Activated naive CD8-positive, alpha-beta T cell treated with anti-CD3 and anti-CD28 coated beads, Interleukin-2, amount 10 ng/mL, durations not matched to agents 7 days and 5 days (primary cell): ENCODE measurements at regions not wholly inside any gene's neighbourhood (a gene's known extent, or its start where the extent isn't known, plus 50 kb on each side); places are given as distances from the start of the nearest gene placed in this dataset.

ENCODE experiments used
- ATAC-seq: fragments of 150-1000 bp; cut with Tn5 transposase; one replicate; pipeline ENCODE4 v1.10.0; 2021; ENCODE audit warnings: low read depth, moderate library complexity
- POLR2A ChIA-PET: fragments of 350-600 bp; sonication (Branson Sonifier 250); formaldehyde crosslinking; loops from one replicate; lab custom pipeline; 2021; ENCODE audit warnings: antibody characterized with exemption; lab: Charles Lee
- DNase-seq: peaks from one replicate; pipeline ENCODE4 v3.0.0; 2021
- H3K27ac Mint-ChIP-seq: one replicate; pipeline ENCODE4 v1.8.0; 2022; ENCODE audit warnings: mild to moderate bottlenecking, mixed read lengths
- H3K27me3 Mint-ChIP-seq: one replicate; pipeline ENCODE4 v1.8.0; 2022; ENCODE audit warnings: mild to moderate bottlenecking, moderate library complexity, mixed read lengths
- H3K36me3 Mint-ChIP-seq: one replicate; pipeline ENCODE4 v1.8.0; 2021; ENCODE audit warnings: mild to moderate bottlenecking, mixed read lengths
- H3K4me1 Mint-ChIP-seq: one replicate; pipeline ENCODE4 v1.8.0; 2021; ENCODE audit warnings: mixed read lengths
- H3K4me3 Mint-ChIP-seq: one replicate; pipeline ENCODE4 v1.8.0; 2022; ENCODE audit warnings: mild to moderate bottlenecking, moderate library complexity, mixed read lengths
- H3K9me3 Mint-ChIP-seq: one replicate; pipeline ENCODE4 v1.8.0; 2021; ENCODE audit warnings: mixed read lengths

- H3K9me3 Mint-ChIP-seq, result peaks cover 17% of the 10 kb centered on the region
- POLR2A ChIA-PET, result no interaction called here
- no peaks in the 10 kb centered on the region for H3K27me3 Mint-ChIP-seq
- H3K27ac Mint-ChIP-seq, result peak overlapping the region; percentile 66
- H3K4me1 Mint-ChIP-seq, result peaks cover 36% of the 10 kb centered on the region
- no peak for DNase-seq
- H3K4me3 Mint-ChIP-seq, result no peak overlapping the region
- H3K36me3 Mint-ChIP-seq, result peaks cover 53% of the 10 kb centered on the region
- no peak for ATAC-seq
Observed at GRCh38 chr2:7444626-7445025, 527.4 kb downstream of the RNF144A start.

- peaks cover 30% of the 10 kb centered on the region for H3K36me3 Mint-ChIP-seq
Observed at GRCh38 chr2:7448578-7449264, 531.5 kb downstream of the RNF144A start.

GRCh38 chr2:7449298-7449697 lies 532.1 kb downstream of the RNF144A start:
- POLR2A ChIA-PET, result interaction anchor here (1.2 to 3.7 kb wide), 2 partner anchors 12 to 18 kb away, joined by 5 to 22 read pairs; no protein-coding TSS in a partner anchor
- peak overlapping the region; percentile 17 for H3K4me3 Mint-ChIP-seq
- no peak for ATAC-seq

More at GRCh38 chr2:7448578-7449264, 531.5 kb downstream of the RNF144A start:
- Mint-ChIP-seq H3K9me3 (peaks cover 5% of the 10 kb centered on the region), H3K4me3 (no peak overlapping the region), H3K27ac (peak overlapping the region; percentile 88), H3K27me3 (no peaks in the 10 kb centered on the region), H3K4me1 (peaks cover 61% of the 10 kb centered on the region)
- no peak for ATAC-seq
- POLR2A ChIA-PET, result interaction anchor here (0.5 to 1.2 kb wide), 2 partner anchors 11 to 224 kb away, joined by 3 to 5 read pairs; no protein-coding TSS in a partner anchor
- no peak for DNase-seq

DNA sequence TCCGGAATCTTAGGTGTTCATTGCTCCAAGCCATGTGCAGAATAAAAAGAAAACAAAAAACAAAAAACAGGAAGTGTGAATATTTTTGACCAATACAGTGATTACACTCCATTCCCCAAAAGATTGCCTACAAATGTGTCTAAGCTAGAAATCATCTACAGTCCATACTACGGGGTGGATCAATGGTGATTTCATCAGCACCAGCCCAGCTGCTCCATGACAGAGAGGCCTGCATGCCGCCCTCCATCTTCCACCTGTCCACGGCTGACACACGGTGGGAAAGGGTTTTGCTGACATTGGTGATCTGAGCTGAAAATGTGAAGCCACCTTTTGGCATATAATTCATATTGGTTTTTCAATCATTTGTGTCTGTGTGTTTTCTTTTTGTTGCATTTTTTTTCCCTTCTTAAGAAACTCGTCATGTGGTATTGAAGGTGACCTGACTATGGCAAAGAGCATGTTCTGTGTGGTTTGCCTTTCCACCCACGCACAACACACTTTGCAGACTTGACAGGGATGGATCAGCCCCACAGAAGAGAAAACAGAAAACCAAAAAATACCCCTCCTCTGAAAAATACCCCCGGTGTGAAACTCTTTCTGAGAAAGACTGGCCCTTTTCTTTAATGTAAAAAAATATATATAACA lies 533.1 kb downstream of the RNF144A start:
- POLR2A ChIA-PET, result interaction anchor here (0.8 to 3.7 kb wide), 10 partner anchors 8 to 1231 kb away, joined by 3 to 25 read pairs (median 8); partner anchors contain the start of gene ID2

More at GRCh38 chr2:7449298-7449697, 532.1 kb downstream of the RNF144A start:
- DNase-seq, result no peak
- no peaks in the 10 kb centered on the region for H3K27me3 Mint-ChIP-seq
- peaks cover 65% of the 10 kb centered on the region for H3K4me1 Mint-ChIP-seq
- peaks cover 29% of the 10 kb centered on the region for H3K36me3 Mint-ChIP-seq
- peaks cover 5% of the 10 kb centered on the region for H3K9me3 Mint-ChIP-seq
- H3K27ac Mint-ChIP-seq, result peak overlapping the region; percentile 88

GRCh38 chr2:7450833-7451190 lies 533.6 kb downstream of the RNF144A start:
- Mint-ChIP-seq H3K4me3 (peak overlapping the region; percentile 73), H3K9me3 (no peaks in the 10 kb centered on the region), H3K27ac (peak overlapping the region; percentile 92), H3K27me3 (no peaks in the 10 kb centered on the region), H3K36me3 (peaks cover 20% of the 10 kb centered on the region), H3K4me1 (peaks cover 66% of the 10 kb centered on the region)
- POLR2A ChIA-PET, result interaction anchor here (0.8 to 3.7 kb wide), 10 partner anchors 8 to 1230 kb away, joined by 3 to 25 read pairs (median 8); partner anchors contain the start of gene ID2
- peak; percentile 26 for ATAC-seq
- no peak for DNase-seq

More for the DNA sequence above, 533.1 kb downstream of the RNF144A start:
- Mint-ChIP-seq H3K27me3 (no peaks in the 10 kb centered on the region), H3K36me3 (peaks cover 25% of the 10 kb centered on the region), H3K4me1 (peaks cover 70% of the 10 kb centered on the region), H3K4me3 (peak overlapping the region; percentile 73), H3K9me3 (peaks cover 3% of the 10 kb centered on the region), H3K27ac (peak overlapping the region; percentile 92)
- ATAC-seq (peak; percentile 45), DNase-seq (no peak)

- POLR2A ChIA-PET, result interaction anchor here (0.8 to 3.7 kb wide), 15 partner anchors 9 to 1229 kb away, joined by 3 to 25 read pairs (median 5); partner anchors contain the start of gene ID2
Observed at GRCh38 chr2:7452110-7452876, 535.1 kb downstream of the RNF144A start.

DNA sequence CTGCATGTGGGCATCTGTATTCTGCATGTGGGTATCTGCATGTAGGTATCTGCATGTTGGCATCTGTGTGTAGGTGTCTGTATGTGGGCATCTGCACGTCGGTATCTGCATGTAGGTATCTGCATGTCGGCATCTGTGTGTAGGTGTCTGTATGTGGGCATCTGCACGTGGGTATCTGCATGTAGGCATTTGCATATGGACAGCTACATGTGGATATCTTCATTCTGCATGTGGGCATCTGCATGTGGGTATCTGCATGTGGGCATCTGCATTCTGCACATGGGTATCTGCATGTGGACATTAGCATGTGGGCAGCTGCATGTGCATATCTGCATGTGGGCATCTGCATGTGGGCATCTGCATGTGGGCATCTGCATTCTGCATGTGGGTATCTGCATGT lies 537.4 kb downstream of the RNF144A start:
- H3K27me3 Mint-ChIP-seq, result no peaks in the 10 kb centered on the region
- no peak for DNase-seq
- ATAC-seq, result no peak
- POLR2A ChIA-PET, result interaction anchor here (0.7 kb wide), 1 partner anchor 182 kb away, joined by 3 read pairs; no protein-coding TSS in a partner anchor
- H3K36me3 Mint-ChIP-seq, result peaks cover 22% of the 10 kb centered on the region
- H3K27ac Mint-ChIP-seq, result peak overlapping the region; percentile 55
- H3K4me1 Mint-ChIP-seq, result peaks cover 52% of the 10 kb centered on the region
- no peak overlapping the region for H3K4me3 Mint-ChIP-seq
- peaks cover 5% of the 10 kb centered on the region for H3K9me3 Mint-ChIP-seq

More at GRCh38 chr2:7452110-7452876, 535.1 kb downstream of the RNF144A start:
- Mint-ChIP-seq H3K27me3 (no peaks in the 10 kb centered on the region), H3K4me1 (peaks cover 65% of the 10 kb centered on the region), H3K36me3 (peaks cover 18% of the 10 kb centered on the region), H3K4me3 (peak overlapping the region; percentile 73), H3K9me3 (no peaks in the 10 kb centered on the region), H3K27ac (peak overlapping the region; percentile 92)
- no peak for DNase-seq
- peak; percentile 64 for ATAC-seq

DNA sequence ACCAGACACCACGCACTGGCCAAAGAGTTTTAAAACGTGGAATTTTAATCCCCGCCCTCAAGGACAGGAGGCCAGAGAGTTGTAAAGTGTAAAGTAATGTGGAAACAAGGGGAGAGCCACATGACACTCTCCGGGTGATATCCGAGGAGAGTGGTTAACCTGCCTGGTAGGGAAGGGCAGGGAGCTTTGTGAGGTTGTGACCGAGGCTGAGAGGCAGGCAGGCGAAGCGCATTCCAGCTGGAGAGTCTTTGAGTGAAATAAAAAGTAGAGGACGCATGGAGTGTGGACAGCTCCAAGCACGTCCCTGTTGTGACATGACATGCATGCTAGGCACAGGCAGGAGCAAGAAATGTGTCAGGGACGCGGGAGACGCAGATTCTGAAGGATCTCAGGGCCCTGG lies 539.5 kb downstream of the RNF144A start:
- DNase-seq (no peak), ATAC-seq (no peak)
- Mint-ChIP-seq H3K9me3 (peaks cover 8% of the 10 kb centered on the region), H3K27me3 (no peaks in the 10 kb centered on the region), H3K4me3 (no peak overlapping the region), H3K36me3 (peaks cover 33% of the 10 kb centered on the region), H3K27ac (no peak overlapping the region), H3K4me1 (peaks cover 37% of the 10 kb centered on the region)
- POLR2A ChIA-PET, result no interaction called here

- no peak overlapping the region for H3K27ac Mint-ChIP-seq
Observed at GRCh38 chr2:7458066-7458465, 540.9 kb downstream of the RNF144A start.

GRCh38 chr2:7467782-7468447 lies 550.7 kb downstream of the RNF144A start:
- peaks cover 35% of the 10 kb centered on the region for H3K36me3 Mint-ChIP-seq
- H3K27ac Mint-ChIP-seq, result peak overlapping the region; percentile 87
- POLR2A ChIA-PET, result interaction anchor here (0.6 to 2.0 kb wide), 7 partner anchors 15 to 557 kb away, joined by 3 to 10 read pairs (median 4); no protein-coding TSS in a partner anchor
- ATAC-seq (peak; percentile 97), DNase-seq (no peak)
- no peaks in the 10 kb centered on the region for H3K27me3 Mint-ChIP-seq
- peaks cover 38% of the 10 kb centered on the region for H3K4me1 Mint-ChIP-seq
- H3K9me3 Mint-ChIP-seq, result peaks cover 13% of the 10 kb centered on the region
- H3K4me3 Mint-ChIP-seq, result peak overlapping the region; percentile 25

More at GRCh38 chr2:7458066-7458465, 540.9 kb downstream of the RNF144A start:
- POLR2A ChIA-PET, result no interaction called here
- H3K36me3 Mint-ChIP-seq, result peaks cover 38% of the 10 kb centered on the region
- ATAC-seq, result no peak
- no peak overlapping the region for H3K4me3 Mint-ChIP-seq
- H3K27me3 Mint-ChIP-seq, result no peaks in the 10 kb centered on the region
- peaks cover 11% of the 10 kb centered on the region for H3K9me3 Mint-ChIP-seq
- no peak for DNase-seq
- H3K4me1 Mint-ChIP-seq, result peaks cover 24% of the 10 kb centered on the region

- ATAC-seq, result peak; percentile 28
Observed at GRCh38 chr2:7468448-7468828, 551.2 kb downstream of the RNF144A start.

GRCh38 chr2:7468955-7469354 lies 551.7 kb downstream of the RNF144A start:
- ATAC-seq (no peak), DNase-seq (no peak)
- H3K27me3 Mint-ChIP-seq, result no peaks in the 10 kb centered on the region
- peaks cover 10% of the 10 kb centered on the region for H3K9me3 Mint-ChIP-seq
- H3K36me3 Mint-ChIP-seq, result peaks cover 29% of the 10 kb centered on the region
- H3K27ac Mint-ChIP-seq, result peak overlapping the region; percentile 87
- H3K4me3 Mint-ChIP-seq, result no peak overlapping the region
- POLR2A ChIA-PET, result interaction anchor here (0.7 to 2.0 kb wide), 5 partner anchors 12 to 258 kb away, joined by 3 to 5 read pairs (median 4); no protein-coding TSS in a partner anchor
- H3K4me1 Mint-ChIP-seq, result peaks cover 45% of the 10 kb centered on the region

More at GRCh38 chr2:7468448-7468828, 551.2 kb downstream of the RNF144A start:
- Mint-ChIP-seq H3K9me3 (peaks cover 12% of the 10 kb centered on the region), H3K36me3 (peaks cover 31% of the 10 kb centered on the region), H3K27me3 (no peaks in the 10 kb centered on the region), H3K4me3 (no peak overlapping the region), H3K27ac (peak overlapping the region; percentile 87), H3K4me1 (peaks cover 43% of the 10 kb centered on the region)
- POLR2A ChIA-PET, result interaction anchor here (0.7 to 2.0 kb wide), 6 partner anchors 12 to 558 kb away, joined by 3 to 10 read pairs (median 4); no protein-coding TSS in a partner anchor
- DNase-seq, result no peak
